ENCODE measurements at regions not wholly inside any gene's neighbourhood (a gene's known extent, or its start where the extent isn't known, plus 50 kb on each side); places are given as distances from the start of the nearest gene placed in this dataset.

DNA sequence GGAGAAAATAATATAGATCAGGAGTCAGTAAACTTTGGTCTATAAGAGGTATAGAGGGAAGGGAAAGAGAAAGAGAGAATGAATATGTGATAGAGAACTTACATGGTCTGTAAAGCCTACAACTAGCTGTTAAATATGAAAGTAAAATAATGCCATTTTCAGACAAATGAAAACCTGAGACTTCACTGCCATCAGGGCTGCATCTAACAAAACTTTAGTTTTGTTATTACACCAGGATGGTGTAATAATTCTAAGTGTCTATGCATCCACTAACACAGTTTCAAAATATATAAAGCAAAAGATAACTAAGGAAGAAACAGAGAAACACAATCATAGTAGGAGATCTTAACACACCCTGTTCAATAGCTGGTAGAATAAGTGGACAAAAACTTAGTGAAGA is 217.7 kb downstream of the KLF13 start:
- DNase-seq (no peak), ATAC-seq (no peak)
- H3K4me2 ChIP-seq (ENCODE audit: low read length): no peak overlapping the region
- H3K79me2 ChIP-seq (ENCODE audit: low read length): no peaks in the 10 kb centered on the region
- H3F3A ChIP-seq (ENCODE audit: low read length, unreplicated experiment): no peaks in the 10 kb centered on the region
- H3K4me3 ChIP-seq (ENCODE audit: low read length): no peak overlapping the region
- POLR2A ChIA-PET (ENCODE audit: unreplicated experiment): interaction anchor here (0.7 kb wide), 1 partner anchor 11 kb away, joined by 13 read pairs; no protein-coding TSS in a partner anchor
- CTCF ChIA-PET: no interaction called here
- no peaks in the 10 kb centered on the region for H3K36me3 ChIP-seq (ENCODE audit: low read depth, low read length)
- H3K4me1 ChIP-seq (ENCODE audit: insufficient read depth, low read length): no peaks in the 10 kb centered on the region
- no peaks in the 10 kb centered on the region for H4K20me1 ChIP-seq (ENCODE audit: low read length)
- no peaks in the 10 kb centered on the region for H3K9me2 ChIP-seq (replicated peaks; ENCODE audit: low read length)
- intact Hi-C loops (cut with micrococcal nuclease): no loop called here
- no TSS peak for BruUV-seq (replicated peaks)
- no peak for TF ChIP-seq EZH2phosphoT487 (IDR thresholded peaks at IDR 0.05; ENCODE audit: borderline replicate concordance, low read length)
- TF ChIP-seq, protein P1, sequence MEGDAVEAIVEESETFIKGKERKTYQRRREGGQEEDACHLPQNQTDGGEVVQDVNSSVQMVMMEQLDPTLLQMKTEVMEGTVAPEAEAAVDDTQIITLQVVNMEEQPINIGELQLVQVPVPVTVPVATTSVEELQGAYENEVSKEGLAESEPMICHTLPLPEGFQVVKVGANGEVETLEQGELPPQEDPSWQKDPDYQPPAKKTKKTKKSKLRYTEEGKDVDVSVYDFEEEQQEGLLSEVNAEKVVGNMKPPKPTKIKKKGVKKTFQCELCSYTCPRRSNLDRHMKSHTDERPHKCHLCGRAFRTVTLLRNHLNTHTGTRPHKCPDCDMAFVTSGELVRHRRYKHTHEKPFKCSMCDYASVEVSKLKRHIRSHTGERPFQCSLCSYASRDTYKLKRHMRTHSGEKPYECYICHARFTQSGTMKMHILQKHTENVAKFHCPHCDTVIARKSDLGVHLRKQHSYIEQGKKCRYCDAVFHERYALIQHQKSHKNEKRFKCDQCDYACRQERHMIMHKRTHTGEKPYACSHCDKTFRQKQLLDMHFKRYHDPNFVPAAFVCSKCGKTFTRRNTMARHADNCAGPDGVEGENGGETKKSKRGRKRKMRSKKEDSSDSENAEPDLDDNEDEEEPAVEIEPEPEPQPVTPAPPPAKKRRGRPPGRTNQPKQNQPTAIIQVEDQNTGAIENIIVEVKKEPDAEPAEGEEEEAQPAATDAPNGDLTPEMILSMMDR (conservative IDR thresholded peaks at IDR 0.05; ENCODE audit: low read depth, low read length): no peak
- TF ChIP-seq EZH2 (IDR thresholded peaks at IDR 0.05; ENCODE audit: low read length, unreplicated experiment): no peak
- peaks cover 45% of the 10 kb centered on the region; the same call in 1 of the 2 replicates for H3K27me3 ChIP-seq (ENCODE audit: low read length)
- H3K9me3 ChIP-seq (ENCODE audit: low read length): no peaks in the 10 kb centered on the region
- no peak overlapping the region for H3K27ac ChIP-seq (ENCODE audit: low read length)
- no peak overlapping the region for H3K9ac ChIP-seq (ENCODE audit: low read length)
- no peak overlapping the region for H2AFZ ChIP-seq (ENCODE audit: low read length)

DNA sequence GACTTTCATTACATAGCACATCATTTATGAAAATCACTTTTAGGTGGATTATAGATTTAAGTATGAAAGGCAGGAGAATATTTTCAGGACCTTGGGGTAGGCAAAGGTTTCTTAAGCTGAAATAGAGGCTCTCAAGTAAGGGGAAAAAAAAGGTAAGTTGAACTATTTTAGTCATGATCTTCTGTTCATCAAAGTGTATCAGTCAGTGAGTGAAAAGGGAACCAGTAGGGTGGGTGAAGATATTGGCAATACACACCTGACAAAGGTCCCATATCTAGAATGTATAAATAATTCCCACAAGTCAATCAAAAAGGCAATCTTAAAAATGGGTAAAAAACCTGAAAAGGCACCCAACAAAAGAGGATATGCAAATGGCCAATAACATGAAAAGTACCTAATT is 218.6 kb downstream of the KLF13 start:
- H3K79me2 ChIP-seq (ENCODE audit: low read length): no peaks in the 10 kb centered on the region
- CTCF ChIA-PET: no interaction called here
- H3K27ac ChIP-seq (ENCODE audit: low read length): no peak overlapping the region
- H3F3A ChIP-seq (ENCODE audit: low read length, unreplicated experiment): no peaks in the 10 kb centered on the region
- TF ChIP-seq EZH2 (IDR thresholded peaks at IDR 0.05; ENCODE audit: low read length, unreplicated experiment): no peak
- TF ChIP-seq EZH2phosphoT487 (IDR thresholded peaks at IDR 0.05; ENCODE audit: borderline replicate concordance, low read length): no peak
- TF ChIP-seq, protein P1 (conservative IDR thresholded peaks at IDR 0.05; ENCODE audit: low read depth, low read length): no peak
- BruUV-seq (replicated peaks): no TSS peak
- no peaks in the 10 kb centered on the region for H3K4me1 ChIP-seq (ENCODE audit: insufficient read depth, low read length)
- H3K4me2 ChIP-seq (ENCODE audit: low read length): no peak overlapping the region
- no peaks in the 10 kb centered on the region for H3K36me3 ChIP-seq (ENCODE audit: low read depth, low read length)
- H4K20me1 ChIP-seq (ENCODE audit: low read length): no peaks in the 10 kb centered on the region
- intact Hi-C loops (cut with micrococcal nuclease): no loop called here
- H2AFZ ChIP-seq (ENCODE audit: low read length): no peak overlapping the region
- peaks cover 36% of the 10 kb centered on the region; the same call in 1 of the 2 replicates for H3K27me3 ChIP-seq (ENCODE audit: low read length)
- no peaks in the 10 kb centered on the region for H3K9me2 ChIP-seq (replicated peaks; ENCODE audit: low read length)
- no peak overlapping the region for H3K9ac ChIP-seq (ENCODE audit: low read length)
- H3K9me3 ChIP-seq (ENCODE audit: low read length): no peaks in the 10 kb centered on the region
- DNase-seq (no peak), ATAC-seq (no peak)
- H3K4me3 ChIP-seq (ENCODE audit: low read length): no peak overlapping the region
- POLR2A ChIA-PET (ENCODE audit: unreplicated experiment): interaction anchor here (0.7 kb wide), 1 partner anchor 12 kb away, joined by 13 read pairs; no protein-coding TSS in a partner anchor

DNA sequence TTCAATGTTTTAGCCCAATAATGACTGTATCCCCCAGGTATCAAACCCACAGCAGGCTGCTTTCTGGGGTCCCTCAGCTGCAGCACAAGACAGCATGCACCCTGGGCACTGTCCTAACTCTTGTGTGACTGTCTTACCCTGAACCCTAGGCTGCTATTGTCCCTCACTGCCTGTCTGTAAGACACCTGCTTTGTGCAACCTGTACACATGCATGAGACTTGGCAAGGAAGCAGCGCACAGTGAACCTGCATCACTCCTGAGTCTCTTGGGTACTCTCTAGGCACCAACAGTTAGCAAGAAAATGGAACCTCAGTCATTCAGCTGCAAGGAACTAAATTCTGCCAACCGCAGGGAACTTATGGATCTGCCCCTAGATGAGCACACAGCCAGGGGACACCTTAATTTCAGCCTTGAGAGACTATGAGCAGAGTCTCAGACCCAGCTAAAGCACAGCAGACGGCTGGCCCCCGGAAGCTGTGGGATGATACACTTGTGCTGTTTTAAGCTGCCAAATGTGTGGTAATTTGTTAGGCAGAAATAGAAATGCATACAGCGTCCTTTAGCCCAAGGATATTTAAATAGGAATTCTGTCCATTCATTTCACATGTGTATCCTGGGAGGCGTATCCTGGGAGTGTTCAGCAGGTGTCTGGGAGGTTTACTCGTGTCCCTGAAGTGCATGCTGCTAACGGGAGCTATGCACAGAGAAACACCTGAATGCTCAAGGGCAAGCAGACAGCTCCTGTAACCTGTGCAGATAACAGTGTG is 223.8 kb downstream of the KLF13 start:
- ChIA-PET CTCF (no interaction called here), POLR2A (ENCODE audit: unreplicated experiment) (interaction anchor here (0.6 kb wide), 1 partner anchor 14 kb away, joined by 7 read pairs; no protein-coding TSS in a partner anchor)
- Histone ChIP-seq H3K36me3 (ENCODE audit: low read depth, low read length) (no peaks in the 10 kb centered on the region), H3K9ac (ENCODE audit: low read length) (no peak overlapping the region), H3K27me3 (ENCODE audit: low read length) (0 out of 2 replicates have a peak, but pooled peaks cover 11% of the 10 kb centered on the region), H3K4me3 (ENCODE audit: low read length) (no peak overlapping the region), H3K4me2 (ENCODE audit: low read length) (no peak overlapping the region), H3F3A (ENCODE audit: low read length, unreplicated experiment) (no peaks in the 10 kb centered on the region), H3K9me3 (ENCODE audit: low read length) (no peaks in the 10 kb centered on the region), H3K79me2 (ENCODE audit: low read length) (no peaks in the 10 kb centered on the region), H3K4me1 (ENCODE audit: insufficient read depth, low read length) (peaks cover 4% of the 10 kb centered on the region; the same call in 1 of the 2 replicates), H3K27ac (ENCODE audit: low read length) (no peak overlapping the region), H4K20me1 (ENCODE audit: low read length) (no peaks in the 10 kb centered on the region), H3K9me2 (replicated peaks; ENCODE audit: low read length) (no peaks in the 10 kb centered on the region), H2AFZ (ENCODE audit: low read length) (no peak overlapping the region)
- DNase-seq (no peak), ATAC-seq (no peak)
- TF ChIP-seq EZH2 (IDR thresholded peaks at IDR 0.05; ENCODE audit: low read length, unreplicated experiment) (no peak), EZH2phosphoT487 (IDR thresholded peaks at IDR 0.05; ENCODE audit: borderline replicate concordance, low read length) (no peak)
- TF ChIP-seq, protein P1 (conservative IDR thresholded peaks at IDR 0.05; ENCODE audit: low read depth, low read length): no peak
- no TSS peak for BruUV-seq (replicated peaks)
- intact Hi-C loops (cut with micrococcal nuclease): no loop called here

Data from PC-3 (cell line).